Right atrium auricular region (tissue), 2 donors: ENCODE measurements at regions not wholly inside any gene's neighbourhood (a gene's known extent, or its start where the extent isn't known, plus 50 kb on each side); places are given as distances from the start of the nearest gene placed in this dataset.

Experiments used
- DNase-seq: peaks from one replicate; pipeline ENCODE4 v3.0.0-alpha.2; 2019; ENCODE audit warnings: low spot score
- H3K27ac ChIP-seq, 2 donors: fragments of 200-600 bp; sonication (generic); 1 replicate in 1 of 2; 2 replicates in 1 of 2; pipeline ENCODE4 v1.5.1; 2016 to 2019
- H3K27me3 ChIP-seq, 2 donors: fragments of 200-600 bp; sonication (generic); one replicate each; pipeline versions ENCODE4 v1.5.1 to v1.6.0; 2017 to 2019
- H3K36me3 ChIP-seq: fragments of 200-600 bp; sonication (generic); one replicate; pipeline ENCODE4 v1.5.1; 2016
- H3K4me1 ChIP-seq, 2 donors: fragments of 200-600 bp; sonication (generic); one replicate each; pipeline versions ENCODE4 v1.5.1 to v1.6.0; 2017 to 2019
- H3K4me3 ChIP-seq, 2 donors: fragments of 200-600 bp; sonication (generic); 1 replicate in 1 of 2; 2 replicates in 1 of 2; pipeline ENCODE4 v1.5.1; 2017 to 2019; ENCODE audit warnings: mild to moderate bottlenecking in 1 of 2, moderate library complexity in 1 of 2
- H3K9me3 ChIP-seq, 2 donors: fragments of 200-600 bp; sonication (generic); one replicate each; pipeline ENCODE4 v1.5.1; 2019
- CTCF ChIP-seq, 2 donors: fragments of 200-600 bp; sonication (generic); IDR thresholded peaks; one replicate each; pipeline ENCODE4 v1.5.1; 2019; ENCODE audit warnings: antibody characterized with exemption in 2 of 2

GRCh38 chr9:615756-616155, 225.7 kb upstream of the DMRT1 start:
- H3K36me3 ChIP-seq: no peaks in the 10 kb centered on the region
- no peak for TF ChIP-seq CTCF (IDR thresholded peaks at IDR 0.05)
- no peak overlapping the region for H3K4me3 ChIP-seq
- no peak for DNase-seq
- H3K27ac ChIP-seq: peak overlapping the region; percentile 72 to 80
- no peaks in the 10 kb centered on the region for H3K27me3 ChIP-seq
- H3K4me1 ChIP-seq: peaks cover 0 to 53% of the 10 kb centered on the region in 2 donors
- no peaks in the 10 kb centered on the region for H3K9me3 ChIP-seq

DNA sequence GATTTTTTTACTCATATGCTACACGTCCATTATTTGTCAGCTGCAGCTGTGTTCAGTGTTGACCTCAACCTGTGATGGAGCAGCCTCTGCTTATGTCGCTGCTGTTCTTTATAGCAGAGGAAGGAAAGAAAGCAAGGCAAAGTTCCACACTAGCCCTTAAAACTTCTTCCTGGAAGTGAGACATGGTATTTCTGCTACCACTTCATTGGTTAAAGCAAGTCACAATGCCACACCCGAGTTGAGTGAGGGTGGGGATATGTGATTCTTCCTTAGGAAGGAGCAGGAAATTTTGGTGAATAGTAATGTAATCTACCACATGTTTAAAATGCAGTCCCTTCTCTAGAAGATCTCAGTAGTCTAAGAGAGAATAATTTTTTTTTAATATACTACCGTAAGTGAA, 224.8 kb upstream of the DMRT1 start:
- no peaks in the 10 kb centered on the region for H3K27me3 ChIP-seq
- H3K4me1 ChIP-seq: peaks cover 0 to 53% of the 10 kb centered on the region in 2 donors
- peak overlapping the region; percentile 72 to 80 for H3K27ac ChIP-seq
- H3K9me3 ChIP-seq: no peaks in the 10 kb centered on the region
- no peak overlapping the region for H3K4me3 ChIP-seq
- no peak for TF ChIP-seq CTCF (IDR thresholded peaks at IDR 0.05)
- H3K36me3 ChIP-seq: no peaks in the 10 kb centered on the region
- no peak for DNase-seq

DNA sequence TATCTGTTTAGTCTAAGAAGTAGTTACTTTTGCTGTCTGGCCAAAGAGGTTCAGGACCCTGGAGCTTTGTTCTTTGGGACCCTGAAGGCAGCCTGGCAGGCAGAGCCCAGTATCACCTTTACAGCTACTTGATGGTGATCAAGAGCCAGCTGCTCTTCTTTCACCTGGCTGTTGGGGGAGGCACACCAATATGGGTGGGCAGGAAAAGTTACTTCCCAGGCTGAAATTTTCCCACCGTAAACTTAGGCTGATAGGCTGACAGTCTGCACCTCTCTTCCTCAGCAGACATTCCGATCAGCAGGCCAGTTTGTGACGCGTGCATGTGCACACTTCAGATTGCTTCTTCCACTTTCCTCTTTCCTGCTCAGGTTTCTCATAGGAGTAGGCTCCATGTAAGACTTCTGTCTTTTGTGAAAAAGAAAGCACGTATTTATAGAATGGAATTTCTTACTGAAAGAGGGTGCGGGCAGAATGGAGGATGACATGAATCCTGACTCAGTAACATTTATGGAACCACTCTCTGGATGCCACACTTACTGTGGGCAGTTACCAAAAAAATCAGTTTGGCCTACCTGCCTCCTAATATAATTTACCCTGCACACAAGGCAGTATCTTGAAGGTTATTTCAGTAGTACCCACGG, 223.9 kb upstream of the DMRT1 start:
- no peak for TF ChIP-seq CTCF (IDR thresholded peaks at IDR 0.05)
- Histone ChIP-seq H3K27me3 (no peaks in the 10 kb centered on the region), H3K36me3 (no peaks in the 10 kb centered on the region), H3K9me3 (no peaks in the 10 kb centered on the region), H3K27ac (peak overlapping the region; percentile 72 to 80), H3K4me3 (no peak overlapping the region), H3K4me1 (peaks cover 0 to 50% of the 10 kb centered on the region in 2 donors)
- no peak for DNase-seq

- no peak for DNase-seq
- Histone ChIP-seq H3K4me3 (no peak overlapping the region), H3K27ac (peak overlapping the region; percentile 72 to 80), H3K36me3 (no peaks in the 10 kb centered on the region), H3K4me1 (peaks cover 0 to 47% of the 10 kb centered on the region in 2 donors), H3K9me3 (no peaks in the 10 kb centered on the region), H3K27me3 (no peaks in the 10 kb centered on the region)
- TF ChIP-seq CTCF (IDR thresholded peaks at IDR 0.05): no peak
These were observed 223.0 kb upstream of the DMRT1 start for GRCh38 chr9:618478-618877.

DNA sequence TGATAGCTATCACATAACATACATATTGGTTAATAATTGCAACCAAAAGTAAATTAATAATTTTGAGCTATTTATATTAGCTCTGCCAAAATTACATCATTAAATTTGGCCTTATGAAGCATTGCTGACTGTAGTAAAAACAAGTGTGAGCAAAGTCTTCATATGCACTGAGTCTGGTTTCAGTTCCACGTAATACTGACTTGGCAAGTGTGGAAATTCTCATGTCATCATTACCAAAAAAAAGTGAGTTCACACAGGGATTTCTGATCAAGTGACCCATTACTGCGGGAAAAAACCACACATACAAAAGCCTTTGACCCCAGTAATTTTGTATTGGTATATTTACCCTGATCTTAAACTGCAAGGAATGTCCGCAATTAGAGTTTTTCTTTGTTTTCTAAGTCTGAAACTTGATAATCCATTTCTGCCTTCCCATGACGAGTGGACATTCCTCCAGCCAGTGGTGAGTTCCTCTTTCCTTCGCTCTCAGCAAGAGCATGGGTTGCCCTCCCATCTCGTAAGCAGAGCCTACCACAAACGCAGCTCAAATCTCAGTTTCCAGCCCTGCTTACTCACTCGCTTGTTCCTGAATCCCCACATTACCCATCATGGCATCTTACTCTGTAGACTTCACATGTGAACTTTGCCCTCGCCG, 220.2 kb upstream of the DMRT1 start:
- no peak for TF ChIP-seq CTCF (IDR thresholded peaks at IDR 0.05)
- no peaks in the 10 kb centered on the region for H3K27me3 ChIP-seq
- H3K36me3 ChIP-seq: no peaks in the 10 kb centered on the region
- H3K27ac ChIP-seq: no peak overlapping the region
- H3K9me3 ChIP-seq: no peaks in the 10 kb centered on the region
- DNase-seq: no peak
- H3K4me3 ChIP-seq: no peak overlapping the region
- H3K4me1 ChIP-seq: peaks cover 0 to 48% of the 10 kb centered on the region in 2 donors
